H1 (cell line): ENCODE measurements at regions not wholly inside any gene's neighbourhood (a gene's known extent, or its start where the extent isn't known, plus 50 kb on each side); places are given as distances from the start of the nearest gene placed in this dataset.

Experiments used
- CTCF ChIA-PET: fragments of 300-600 bp; sonication (Branson Sonifier 250); formaldehyde crosslinking; loops from one replicate; lab custom pipeline; 2021; ENCODE audit not compliant: partially characterized antibody; lab: Charles Lee
- POLR2A ChIA-PET: fragments of 300-600 bp; sonication (Branson Sonifier 250); formaldehyde crosslinking; loops from one replicate; lab custom pipeline; 2021; ENCODE audit warnings: inconsistent platforms; ENCODE audit not compliant: partially characterized antibody; lab: Charles Lee
- DNase-seq, 2 experiments: peaks; one replicate each; pipeline versions ENCODE4 v3.0.0 to v3.0.0-alpha.2; 2010 to 2022; ENCODE audit warnings: low spot score in 2 of 2, low read depth in 1 of 2, mixed read lengths in 1 of 2
- FAIRE-seq: peaks from 2 replicates; lab custom pipeline; 2011; peaks lifted over from hg19 to GRCh38; lab: Jason Lieb, UNC
- H2AFZ ChIP-seq: 2 replicates; pipeline ENCODE4 v1.8.1; 2012; ENCODE audit warnings: low read length, inconsistent platforms
- H2AK5ac ChIP-seq: 2 replicates; pipeline ENCODE4 v1.6.1; 2013; ENCODE audit warnings: low read depth, low read length
- H2BK120ac ChIP-seq: replicated peaks from 2 replicates; pipeline ENCODE3; 2013; ENCODE audit warnings: low read depth, low read length, inconsistent platforms
- H2BK12ac ChIP-seq: 2 replicates; pipeline ENCODE4 v1.6.1; 2013; ENCODE audit warnings: low read depth, low read length
- H2BK15ac ChIP-seq: 2 replicates; pipeline ENCODE4 v1.6.1; 2013; ENCODE audit warnings: low read length
- H2BK20ac ChIP-seq: 2 replicates; pipeline ENCODE4 v1.6.1; 2013; ENCODE audit warnings: low read length
- H2BK5ac ChIP-seq: 2 replicates; pipeline ENCODE4 v1.6.1; 2013; ENCODE audit warnings: low read depth, low read length
- H3K14ac ChIP-seq: 2 replicates; pipeline ENCODE4 v1.6.1; 2013; ENCODE audit warnings: inconsistent platforms; ENCODE audit not compliant: insufficient read length
- H3K18ac ChIP-seq: 2 replicates; pipeline ENCODE4 v1.6.1; 2013; ENCODE audit warnings: low read length; ENCODE audit errors: extremely low read depth
- H3K23ac ChIP-seq: 2 replicates; pipeline ENCODE4 v1.6.1; 2013; ENCODE audit warnings: inconsistent platforms; ENCODE audit not compliant: insufficient read length
- H3K23me2 ChIP-seq: 2 replicates; pipeline ENCODE4 v1.6.1; 2013; ENCODE audit warnings: low read depth, low read length
- H3K27ac ChIP-seq: 2 replicates; pipeline ENCODE4 v1.6.1; 2011; ENCODE audit warnings: low read depth, low read length, inconsistent platforms
- H3K27me3 ChIP-seq, 4 experiments: replicated peaks in 1 of 4; 1 replicate in 1 of 4; 2 replicates in 3 of 4; pipeline versions ENCODE4 v1.6.1 to v1.8.1; 2011 to 2013; ENCODE audit warnings: low read length in 3 of 4, mild to moderate bottlenecking in 3 of 4, inconsistent platforms in 2 of 4, mixed read lengths in 2 of 4, moderate library complexity in 1 of 4; ENCODE audit not compliant: control insufficient read depth in 3 of 4, insufficient read depth in 3 of 4; ENCODE audit errors: extremely low read depth in 1 of 4
- H3K36me3 ChIP-seq, 4 experiments: 2 replicates each; pipeline versions ENCODE4 v1.6.1 to v1.8.1; 2011 to 2013; ENCODE audit warnings: mild to moderate bottlenecking in 4 of 4, low read length in 3 of 4, moderate library complexity in 2 of 4, control low read depth in 1 of 4, inconsistent platforms in 1 of 4; ENCODE audit not compliant: insufficient read depth in 4 of 4, control insufficient read depth in 2 of 4
- H3K4ac ChIP-seq: replicated peaks from 2 replicates; pipeline ENCODE3; 2013; ENCODE audit warnings: low read length, low read depth, mixed read lengths, inconsistent platforms; ENCODE audit not compliant: insufficient read length
- H3K4me1 ChIP-seq, 4 experiments: replicated peaks in 1 of 4; 1 replicate in 1 of 4; 2 replicates in 3 of 4; pipeline versions ENCODE4 v1.6.1 to v1.8.1; 2011 to 2013; ENCODE audit warnings: low read length in 3 of 4, inconsistent platforms in 2 of 4, mixed read lengths in 1 of 4; ENCODE audit not compliant: insufficient read depth in 4 of 4, control insufficient read depth in 3 of 4
- H3K4me2 ChIP-seq, 2 experiments: 2 replicates each; pipeline versions ENCODE4 v1.6.1 to v1.8.1; 2011 to 2013; ENCODE audit warnings: low read depth in 2 of 2, low read length in 2 of 2, control low read depth in 1 of 2, inconsistent platforms in 1 of 2, mild to moderate bottlenecking in 1 of 2; ENCODE audit not compliant: insufficient read depth in 1 of 2
- H3K4me3 ChIP-seq, 4 experiments: fragments of 200-600, 300-600 bp in 1 of 4; sonication (generic), shearing (Covaris generic), sonication (Bioruptor Twin) in 1 of 4; 2 replicates each; pipeline versions ENCODE4 v1.5.1 to v1.8.1; 2011 to 2016; ENCODE audit warnings: low read length in 4 of 4, low read depth in 3 of 4, control low read depth in 2 of 4, inconsistent platforms in 2 of 4, mild to moderate bottlenecking in 2 of 4, mixed read lengths in 1 of 4, moderate library complexity in 1 of 4; ENCODE audit not compliant: insufficient read depth in 2 of 4; ENCODE audit errors: extremely low read depth in 1 of 4
- H3K56ac ChIP-seq: replicated peaks from 2 replicates; pipeline ENCODE3; 2013; ENCODE audit warnings: low read depth, mild to moderate bottlenecking, mixed read lengths, low read length, inconsistent platforms; ENCODE audit not compliant: insufficient read length
- H3K79me1 ChIP-seq: 2 replicates; pipeline ENCODE4 v1.6.1; 2013; ENCODE audit warnings: low read depth, low read length, control low read depth
- H3K79me2 ChIP-seq, 2 experiments: 2 replicates each; pipeline versions ENCODE4 v1.6.1 to v1.8.1; 2012 to 2013; ENCODE audit warnings: low read length in 2 of 2, mild to moderate bottlenecking in 2 of 2, inconsistent platforms in 1 of 2; ENCODE audit not compliant: insufficient read depth in 2 of 2, control insufficient read depth in 1 of 2
- H3K9ac ChIP-seq, 4 experiments: replicated peaks in 1 of 4; 1 replicate in 1 of 4; 2 replicates in 3 of 4; pipeline versions ENCODE4 v1.6.1 to v1.8.1; 2011 to 2013; ENCODE audit warnings: low read depth in 3 of 4, low read length in 3 of 4, control low read depth in 2 of 4, mild to moderate bottlenecking in 2 of 4, moderate library complexity in 2 of 4, inconsistent platforms in 1 of 4; ENCODE audit errors: extremely low read depth in 1 of 4
- H3K9me3 ChIP-seq, 2 experiments: 2 replicates each; pipeline versions ENCODE4 v1.6.1 to v1.8.1; 2012 to 2013; ENCODE audit warnings: mild to moderate bottlenecking in 2 of 2, moderate library complexity in 2 of 2, control low read depth in 1 of 2, inconsistent platforms in 1 of 2, low read depth in 1 of 2, low read length in 1 of 2, mixed read lengths in 1 of 2; ENCODE audit not compliant: insufficient read depth in 2 of 2
- H4K20me1 ChIP-seq, 2 experiments: replicated peaks in 1 of 2; 2 replicates each; pipeline versions ENCODE3 to v1.8.1; 2011 to 2013; ENCODE audit warnings: inconsistent platforms in 2 of 2, low read length in 2 of 2, mild to moderate bottlenecking in 1 of 2; ENCODE audit not compliant: insufficient read depth in 2 of 2, control insufficient read depth in 1 of 2
- H4K5ac ChIP-seq: 2 replicates; pipeline ENCODE4 v1.6.1; 2013; ENCODE audit warnings: low read length, low read depth, mixed read lengths, inconsistent platforms; ENCODE audit not compliant: insufficient read length
- H4K8ac ChIP-seq: 2 replicates; pipeline ENCODE4 v1.8.0; 2013; ENCODE audit warnings: mild to moderate bottlenecking, moderate library complexity, low read length, inconsistent platforms; ENCODE audit not compliant: insufficient read depth; ENCODE audit errors: extremely low read depth
- H4K91ac ChIP-seq: replicated peaks from 2 replicates; pipeline ENCODE3; 2013; ENCODE audit warnings: low read length, mixed read lengths, inconsistent platforms; ENCODE audit not compliant: insufficient read length
- CEBPB ChIP-seq: IDR thresholded peaks from 2 replicates; pipeline ENCODE4 v1.6.1; 2012; ENCODE audit warnings: low read depth, low read length
- CHD1 ChIP-seq: IDR thresholded peaks from 2 replicates; pipeline ENCODE4 v1.6.1; 2012; ENCODE audit warnings: low read depth, low read length, improper control_type of control experiment
- HDAC2 ChIP-seq, 2 experiments: fragments of 300-600 bp in 1 of 2; sonication (generic) in 1 of 2; IDR thresholded peaks; 2 replicates each; pipeline ENCODE4 v1.6.1; 2011 to 2012; ENCODE audit warnings: low read depth in 2 of 2, low read length in 2 of 2, mild to moderate bottlenecking in 2 of 2, moderate library complexity in 2 of 2, borderline replicate concordance in 1 of 2, inconsistent platforms in 1 of 2
- JUND ChIP-seq: IDR thresholded peaks from 2 replicates; pipeline ENCODE4 v1.6.1; 2011; ENCODE audit warnings: mild to moderate bottlenecking, improper control_type of control experiment, low read length
- KDM5A ChIP-seq: fragments of 200-600 bp; IDR thresholded peaks from 2 replicates; pipeline ENCODE4 v1.7.1; 2012; ENCODE audit warnings: mild to moderate bottlenecking, low read length, inconsistent platforms, mixed read lengths
- POLR2A ChIP-seq, 2 experiments: IDR thresholded peaks; 1 replicate in 1 of 2; 2 replicates in 1 of 2; pipeline ENCODE4 v1.6.1; 2011; ENCODE audit warnings: low read depth in 2 of 2, low read length in 2 of 2, mild to moderate bottlenecking in 2 of 2; ENCODE audit errors: control extremely low read depth in 1 of 2
- SIX5 ChIP-seq: IDR thresholded peaks from 2 replicates; pipeline ENCODE4 v1.6.1; 2011; ENCODE audit warnings: mild to moderate bottlenecking, low read depth, low read length
- ZNF274 ChIP-seq: IDR thresholded peaks from 2 replicates; pipeline ENCODE4 v1.7.0; 2012; ENCODE audit warnings: low read length, borderline replicate concordance; ENCODE audit errors: extremely low read depth
- WGBS, 2 experiments: shearing (Covaris generic) in 1 of 2; methylation state at CpG; one replicate each; pipeline versions ENCODE4 v1.1.6 to v1.1.7; 2013 to 2015; ENCODE audit warnings: low lambda C conversion rate in 2 of 2, mixed read lengths in 2 of 2, inconsistent platforms in 1 of 2, low coverage in 1 of 2, missing lambda C conversion rate in 1 of 2; ENCODE audit not compliant: insufficient replicate concordance in 2 of 2, insufficient coverage in 1 of 2, insufficient read length in 1 of 2; ENCODE audit errors: extremely low coverage in 1 of 2, missing lambda C conversion rate in 1 of 2; 5-methylcytosine and 5-hydroxymethylcytosine counted together

GRCh38 chr7:18405726-18406125 lies 89.8 kb upstream of the HDAC9 start:
- no peak overlapping the region for H2AFZ ChIP-seq
- H3K23me2 ChIP-seq = no peaks in the 10 kb centered on the region
- H3K4me2 ChIP-seq = no peak overlapping the region
- H2BK20ac ChIP-seq = no peak overlapping the region
- no peak for TF ChIP-seq CHD1
- no peak for TF ChIP-seq KDM5A
- TF ChIP-seq ZNF274 = no peak
- no peak for TF ChIP-seq SIX5
- no peak for TF ChIP-seq JUND
- no peak for TF ChIP-seq HDAC2 (IDR thresholded peaks at IDR 0.05; ENCODE audit: borderline replicate concordance in 1 of 2, low read depth in 2 of 2, low read length in 2 of 2)
- TF ChIP-seq CEBPB = no peak
- TF ChIP-seq POLR2A (IDR thresholded peaks at IDR 0.05; ENCODE audit: control extremely low read depth in 1 of 2, low read depth in 2 of 2, low read length in 2 of 2) = no peak
- no peak overlapping the region for H3K9ac ChIP-seq
- no peak overlapping the region for H2AK5ac ChIP-seq
- H3K4me3 ChIP-seq = no peak overlapping the region
- no peaks in the 10 kb centered on the region for H3K79me2 ChIP-seq
- H3K4me1 ChIP-seq = peaks cover 0 to 5% (median under 1%) of the 10 kb centered on the region in 4 experiments; a peak in 3 of 7 replicates
- H3K36me3 ChIP-seq = no peaks in the 10 kb centered on the region
- no peaks in the 10 kb centered on the region for H3K79me1 ChIP-seq
- H4K91ac ChIP-seq = no peak overlapping the region
- H2BK15ac ChIP-seq = no peak overlapping the region
- WGBS, 2 experiments = 84% methylated on average over 1 of the region's 1 CpG; no CpG with 5 or more reads in 1 of the 2 experiments
- H3K56ac ChIP-seq = no peak overlapping the region
- H2BK5ac ChIP-seq = no peak overlapping the region
- no peaks in the 10 kb centered on the region for H3K9me3 ChIP-seq
- H3K27me3 ChIP-seq = no peaks in the 10 kb centered on the region
- H3K14ac ChIP-seq = no peak overlapping the region
- no peak overlapping the region for H2BK12ac ChIP-seq
- DNase-seq = no peak
- H2BK120ac ChIP-seq = no peak overlapping the region
- FAIRE-seq = no peak
- no peak overlapping the region for H4K8ac ChIP-seq
- H4K20me1 ChIP-seq = no peaks in the 10 kb centered on the region
- CTCF ChIA-PET = interaction anchor here (0.7 to 1.5 kb wide), 3 partner anchors 48 to 511 kb away, joined by 3 read pairs; no protein-coding TSS in a partner anchor
- no peak overlapping the region for H3K23ac ChIP-seq
- no peak overlapping the region for H3K4ac ChIP-seq
- POLR2A ChIA-PET = no interaction called here
- no peak overlapping the region for H3K18ac ChIP-seq
- no peak overlapping the region for H4K5ac ChIP-seq
- H3K27ac ChIP-seq = no peak overlapping the region
